UCSD-AML1 (cell line): ENCODE measurements at regions not wholly inside any gene's neighbourhood (a gene's known extent, or its start where the extent isn't known, plus 50 kb on each side); places are given as distances from the start of the nearest gene placed in this dataset.
"Not testable (repeated sequence)": the region's sequence is repeated elsewhere in the genome, so short reads cannot be mapped to it uniquely, and the experiment has no call there.

Source experiments
- DNase-seq: peaks from one replicate; lab custom pipeline; 2025; ENCODE audit not compliant: unreplicated experiment; lab: John Stamatoyannopoulos, UW

DNA sequence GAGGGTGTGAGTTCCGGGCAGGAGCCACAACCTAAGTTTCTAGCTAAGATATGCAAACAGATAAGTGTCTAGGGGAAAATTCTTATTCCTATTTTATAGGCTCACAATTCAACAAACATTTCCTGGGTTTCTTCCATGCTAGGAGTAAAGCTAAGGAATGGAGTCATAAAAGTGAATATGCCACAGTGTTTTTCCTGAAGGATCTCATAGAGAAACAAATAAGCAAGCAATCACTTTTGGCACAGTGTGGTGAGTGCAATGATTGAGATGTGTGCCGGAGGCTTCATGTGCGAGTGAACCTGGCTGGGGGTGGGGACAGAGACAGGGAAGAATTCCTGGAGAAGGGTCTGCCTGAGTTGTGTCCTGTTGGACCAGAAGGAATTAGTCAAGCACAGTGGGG lies 147.4 kb downstream of the TENT5C start:
- no peak for DNase-seq

- DNase-seq, result no peak
These were observed 147.8 kb downstream of the TENT5C start for GRCh38 chr1:117753652-117754051.

DNA sequence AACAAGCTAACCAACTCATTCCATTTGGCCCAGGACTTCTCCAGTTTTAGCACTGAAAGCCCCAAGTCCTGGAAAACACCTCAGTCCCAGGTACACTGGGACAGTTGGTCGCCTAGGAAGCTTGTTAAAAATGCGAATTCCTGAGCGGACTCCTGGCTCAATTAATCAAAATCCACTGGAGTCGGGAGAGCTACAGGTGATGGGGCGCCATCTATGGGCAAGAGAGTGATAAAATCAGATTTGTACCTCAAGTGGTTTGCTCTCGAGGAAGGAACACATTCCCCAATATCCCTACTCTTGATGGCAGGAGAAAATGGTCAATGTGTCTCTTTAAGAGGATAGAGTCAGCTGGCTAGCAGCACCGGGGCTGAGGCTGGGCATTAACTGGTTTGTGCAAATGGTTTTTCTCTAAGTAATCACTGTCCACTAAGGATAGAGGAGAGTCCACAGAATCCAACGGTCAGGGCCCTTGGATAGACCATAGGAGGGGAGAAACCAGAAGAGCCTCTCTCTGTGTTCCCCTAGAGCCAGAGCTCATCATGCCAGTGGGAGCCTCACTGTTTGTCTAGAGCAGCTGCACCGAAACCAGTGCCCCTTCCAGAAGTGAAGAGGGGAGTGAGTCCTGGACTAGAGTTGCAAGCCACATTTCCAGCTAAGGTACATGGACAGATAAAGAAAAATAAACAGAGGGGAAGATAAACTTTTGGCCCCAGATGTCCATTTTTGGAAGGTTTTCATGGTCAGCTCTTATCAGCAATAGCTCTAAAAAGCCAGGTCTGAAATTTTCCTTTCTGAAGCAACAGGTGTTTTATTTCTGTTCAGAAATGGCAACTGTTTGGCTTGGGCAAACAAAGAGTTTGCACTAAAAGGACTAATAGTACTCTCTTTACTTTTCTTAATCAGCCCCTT lies 148.5 kb downstream of the TENT5C start:
- peak; percentile 27 for DNase-seq

DNA sequence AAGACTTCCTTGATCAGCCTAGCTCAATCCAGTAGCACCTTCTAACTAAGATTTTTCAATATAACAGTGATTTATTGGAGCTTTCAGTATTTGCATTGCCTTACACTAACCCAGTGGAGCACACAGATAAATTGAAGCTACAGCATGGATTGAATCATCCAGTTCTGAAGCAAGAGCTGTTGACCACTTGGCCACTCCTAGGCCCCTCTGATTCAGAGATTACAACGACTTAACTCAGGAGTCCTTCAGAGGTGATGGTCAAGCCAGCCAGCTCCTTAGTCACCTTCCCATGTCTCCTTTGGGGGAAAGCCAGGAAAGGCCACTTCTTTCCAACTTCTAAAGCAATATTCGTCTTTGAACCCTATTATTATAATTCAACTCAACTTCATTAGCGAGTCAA lies 151.8 kb downstream of the TENT5C start:
- DNase-seq, result no peak

- DNase-seq, result peak; percentile 60
These were observed 152.8 kb downstream of the TENT5C start for GRCh38 chr1:117758444-117759316.

DNA sequence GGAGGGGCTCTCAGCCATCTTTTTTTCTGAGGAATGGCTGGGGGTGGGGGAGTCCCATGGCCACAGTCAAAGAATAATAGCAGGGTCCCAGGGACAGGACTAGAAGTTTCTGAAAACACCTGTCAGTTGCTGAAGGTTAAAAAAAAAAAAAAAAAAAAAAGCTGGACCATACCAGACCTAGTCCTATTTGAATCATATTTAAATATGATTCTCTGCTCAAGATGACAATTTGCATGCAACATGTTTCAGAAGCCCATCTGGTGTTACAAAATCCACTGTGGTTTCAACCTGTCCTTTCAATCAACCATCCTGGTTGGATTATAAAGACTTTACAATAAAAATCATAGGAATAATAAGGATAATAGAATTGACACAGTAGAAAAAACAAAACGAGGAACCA lies 153.7 kb downstream of the TENT5C start:
- no peak for DNase-seq

DNA sequence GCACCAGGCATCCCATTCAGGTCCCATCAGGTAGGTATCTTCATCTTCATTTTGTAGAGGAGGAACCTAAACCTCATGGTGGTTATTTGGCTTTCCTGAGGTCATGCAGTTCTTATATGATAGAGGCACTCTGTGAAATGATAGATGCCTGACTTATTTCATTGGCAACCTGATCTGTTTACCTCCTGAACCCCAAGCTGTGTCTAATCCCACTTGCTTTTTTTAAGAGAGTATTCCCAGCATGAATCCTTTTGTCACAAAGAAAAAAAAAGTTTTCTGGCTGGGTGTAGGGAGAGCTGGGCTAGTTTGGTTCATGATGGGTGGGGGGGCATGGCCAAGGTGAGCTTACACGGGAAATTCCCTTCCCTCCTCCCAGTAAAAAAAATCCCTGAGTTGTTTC lies 154.2 kb downstream of the TENT5C start:
- no peak for DNase-seq

DNA sequence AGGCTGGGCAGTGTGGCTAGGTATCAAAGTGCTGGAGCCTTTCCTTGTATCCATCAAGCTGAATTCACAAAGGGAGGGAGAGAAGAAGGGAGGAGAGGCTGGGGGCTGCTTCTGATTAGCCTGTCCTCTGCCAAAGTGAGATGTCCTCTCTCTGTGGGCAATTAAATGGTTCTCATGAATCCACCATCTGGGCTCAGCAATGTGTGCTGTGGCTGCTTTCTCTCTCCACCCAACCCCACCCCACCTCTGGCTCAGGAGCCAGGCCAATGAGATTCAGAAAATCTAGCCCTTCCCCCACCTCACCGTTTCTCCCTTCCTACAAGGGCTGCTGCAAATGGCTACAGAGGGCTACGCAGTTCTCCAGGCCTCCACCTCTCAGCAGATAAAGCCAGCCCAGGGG lies 154.6 kb downstream of the TENT5C start:
- DNase-seq, result no peak

- not testable (repeated sequence) for DNase-seq
These were observed 161.7 kb downstream of the GDAP2 start for GRCh38 chr1:117767756-117768155.

- no peak for DNase-seq
These were observed 158.4 kb downstream of the GDAP2 start for GRCh38 chr1:117770981-117771531.

GRCh38 chr1:117779364-117779763 lies 150.1 kb downstream of the GDAP2 start:
- no peak for DNase-seq

DNA sequence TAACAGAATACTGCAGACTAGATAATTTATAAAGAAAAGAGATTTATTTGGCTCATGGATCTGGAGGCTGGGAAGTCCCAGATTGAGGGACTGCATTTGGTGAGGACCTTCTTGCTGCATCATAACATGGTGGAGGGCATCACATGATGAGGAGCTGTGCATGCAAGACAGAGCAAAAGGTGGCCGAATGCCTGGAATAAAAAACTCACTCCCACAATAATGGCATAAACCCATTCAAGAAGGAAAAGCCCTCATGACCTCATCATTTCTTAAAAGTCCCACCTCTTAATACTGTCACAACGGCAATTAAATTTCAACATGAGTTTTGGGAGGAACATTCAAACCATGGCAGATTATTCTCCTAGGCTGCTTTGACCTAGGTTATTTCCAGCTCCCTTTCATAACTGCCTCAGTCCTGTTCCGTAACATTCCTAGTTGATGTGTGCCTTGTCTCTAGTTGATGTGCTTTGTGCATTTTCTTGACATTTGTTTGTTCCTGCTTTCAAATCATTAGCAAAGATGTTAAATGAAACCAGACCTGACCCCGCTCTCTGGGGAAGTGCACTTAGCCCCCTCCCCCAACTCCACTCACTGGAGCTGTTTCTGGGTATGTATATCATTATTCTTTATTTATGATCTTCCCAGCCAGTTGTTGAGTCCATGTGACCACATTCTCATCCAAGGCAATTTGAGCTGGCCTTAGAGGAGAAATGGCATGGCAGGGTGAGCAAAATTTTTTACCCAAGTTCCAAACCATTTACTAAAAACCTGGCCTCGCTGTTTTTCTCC lies 148.5 kb downstream of the GDAP2 start:
- no peak for DNase-seq

DNA sequence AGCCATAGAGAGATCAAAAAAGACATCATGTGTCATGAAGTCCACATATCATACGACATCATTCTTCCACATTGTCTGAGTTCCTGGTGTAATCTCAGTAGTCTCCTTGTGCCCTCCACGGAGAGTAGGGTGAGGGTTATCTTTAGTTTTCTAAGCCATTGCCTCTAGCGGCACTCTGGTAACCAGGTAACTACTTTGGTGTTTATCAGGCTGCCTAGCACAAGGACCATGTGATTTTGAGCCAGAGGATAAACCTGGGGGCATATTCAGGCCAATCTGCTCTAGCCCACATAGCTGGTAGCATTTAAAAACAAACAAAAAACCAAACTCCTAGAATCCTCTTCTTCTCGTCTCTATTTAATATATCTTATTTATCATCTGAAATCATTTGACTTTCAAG lies 147.4 kb downstream of the GDAP2 start:
- DNase-seq, result no peak

DNA sequence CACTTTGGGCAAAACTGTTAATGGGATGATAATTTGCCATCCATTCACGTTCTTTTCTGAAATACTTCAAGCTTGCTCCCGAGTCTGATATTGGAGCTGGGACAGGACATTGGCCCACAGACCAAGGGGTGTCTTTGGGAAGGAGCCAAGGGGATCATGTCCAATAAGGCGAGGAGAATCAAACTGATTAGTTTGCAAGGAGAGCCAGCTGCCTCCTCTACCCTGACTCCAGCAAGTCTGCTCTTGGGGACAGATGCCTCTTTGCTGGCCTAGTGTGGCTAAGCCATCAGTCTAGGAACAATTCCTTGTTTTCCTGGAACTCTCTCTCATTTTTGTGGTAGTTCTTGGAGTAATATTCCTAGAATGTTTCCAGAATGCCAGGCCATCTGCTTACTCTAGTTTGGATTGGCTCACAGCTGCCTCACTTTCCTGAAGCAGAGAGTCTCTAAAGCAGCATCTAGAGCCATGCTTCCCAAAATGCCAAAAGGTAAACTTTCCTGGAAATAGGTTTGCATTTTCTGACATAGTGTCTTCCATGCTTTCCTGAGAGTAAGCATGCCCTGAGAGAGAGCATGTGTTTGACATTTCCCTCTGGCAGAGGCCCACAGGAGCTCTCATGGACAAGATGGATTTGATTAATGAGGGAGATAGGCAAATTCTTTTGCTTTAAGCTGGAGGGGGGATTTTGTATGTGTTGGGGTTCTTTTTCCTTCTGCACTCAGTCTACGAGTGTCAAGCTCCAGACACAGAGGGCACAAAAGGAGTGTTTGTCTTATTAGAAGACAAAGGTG lies 145.6 kb downstream of the GDAP2 start:
- DNase-seq, result no peak

GRCh38 chr1:117788014-117788413 lies 141.4 kb downstream of the GDAP2 start:
- no peak for DNase-seq

DNA sequence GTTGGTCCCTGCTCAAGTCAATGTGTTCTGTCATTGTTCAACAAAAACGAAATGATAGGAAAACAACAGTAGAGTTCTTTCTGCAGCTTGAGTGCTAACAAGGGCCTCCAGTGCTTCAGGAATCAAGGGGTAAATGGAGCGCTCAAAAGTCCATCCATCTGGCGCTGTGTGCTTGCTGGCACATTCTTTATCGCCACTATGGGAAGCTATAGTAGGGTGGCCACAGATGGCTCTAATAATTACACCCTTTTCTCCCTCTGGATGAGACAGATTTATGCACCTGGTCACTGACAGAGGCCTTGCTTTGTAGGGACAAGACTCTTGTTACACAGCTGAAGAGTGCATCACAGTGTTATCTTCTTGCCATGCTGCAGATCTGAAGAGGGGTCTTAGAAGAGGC lies 136.0 kb downstream of the GDAP2 start:
- DNase-seq, result no peak

- no peak for DNase-seq
These were observed 135.3 kb downstream of the GDAP2 start for GRCh38 chr1:117794073-117794472.

GRCh38 chr1:117795190-117795589 lies 134.2 kb downstream of the GDAP2 start:
- no peak for DNase-seq

GRCh38 chr1:117795792-117796191 lies 133.6 kb downstream of the GDAP2 start:
- DNase-seq, result no peak

GRCh38 chr1:117796226-117796625 lies 133.2 kb downstream of the GDAP2 start:
- DNase-seq, result no peak
